GM10248 (cell line): ENCODE measurements at regions not wholly inside any gene's neighbourhood (a gene's known extent, or its start where the extent isn't known, plus 50 kb on each side); places are given as distances from the start of the nearest gene placed in this dataset.

Experiments used
- CTCF ChIA-PET: fragments of 300-600 bp; sonication (Branson Sonifier 250); formaldehyde crosslinking; extraction: SDS; loops from one replicate; lab custom pipeline; 2021; ENCODE audit warnings: antibody characterized with exemption; lab: Yijun Ruan, JAX
- POLR2A ChIA-PET: fragments of 350-650 bp; sonication (Branson Sonifier 250); formaldehyde crosslinking; extraction: SDS; loops from one replicate; lab custom pipeline; 2020; ENCODE audit warnings: antibody characterized with exemption; lab: Yijun Ruan, JAX
- DNase-seq: peaks from one replicate; pipeline ENCODE4 v3.0.0; 2012; ENCODE audit errors: extremely low spot score
- TF ChIP-seq, protein P1 (sequence below): IDR thresholded peaks from 2 replicates; pipeline ENCODE4 v1.5.1; 2012; ENCODE audit warnings: mild to moderate bottlenecking, low read depth; ENCODE audit errors: extremely low read depth, missing control alignments, control extremely low read depth

DNA sequence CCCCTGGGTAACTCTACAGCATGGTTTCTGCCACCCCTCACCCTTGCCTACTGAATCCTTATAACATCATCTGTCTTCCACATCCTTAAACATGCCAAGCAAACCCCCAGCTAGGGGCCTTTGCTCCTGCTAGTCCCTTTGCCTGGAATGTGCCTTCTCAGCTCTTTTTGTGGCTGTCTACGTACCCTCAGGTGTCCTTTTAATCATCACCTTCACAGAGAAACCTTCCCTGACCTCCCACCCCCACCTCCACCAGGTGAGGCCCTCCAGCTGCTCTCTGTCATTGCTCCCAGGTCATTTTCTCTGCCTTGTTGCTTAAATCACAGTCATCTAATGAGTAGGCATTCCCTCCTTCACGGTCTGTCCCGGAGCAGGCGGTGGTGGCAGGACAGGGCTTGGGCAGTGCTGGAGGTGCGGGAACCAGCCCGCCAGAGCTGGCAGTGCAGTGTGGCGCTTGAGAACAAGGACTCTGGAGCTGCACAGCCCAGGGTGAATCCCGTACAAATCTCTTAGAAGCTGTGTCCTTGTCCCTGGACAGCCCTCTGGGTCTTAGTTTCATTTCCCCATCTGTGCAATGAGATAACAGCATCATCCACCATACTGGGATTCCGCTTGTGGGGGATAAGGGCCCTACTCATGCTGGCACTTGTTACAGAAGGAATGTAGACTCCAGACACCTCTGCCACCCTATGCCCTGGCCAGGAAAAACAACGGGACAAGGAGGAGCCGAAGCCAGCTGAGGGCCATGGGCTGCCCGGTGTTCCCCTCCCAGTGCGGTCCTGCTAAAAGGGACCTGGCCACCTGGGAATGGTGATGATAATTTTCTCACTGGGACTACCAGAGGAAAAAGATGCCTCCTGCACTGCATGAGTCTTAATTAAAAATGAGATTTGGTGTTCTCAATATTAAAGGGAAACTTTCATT lies 52.1 kb upstream of the IQSEC1 start:
- POLR2A ChIA-PET, result no interaction called here
- TF ChIP-seq, protein P1, sequence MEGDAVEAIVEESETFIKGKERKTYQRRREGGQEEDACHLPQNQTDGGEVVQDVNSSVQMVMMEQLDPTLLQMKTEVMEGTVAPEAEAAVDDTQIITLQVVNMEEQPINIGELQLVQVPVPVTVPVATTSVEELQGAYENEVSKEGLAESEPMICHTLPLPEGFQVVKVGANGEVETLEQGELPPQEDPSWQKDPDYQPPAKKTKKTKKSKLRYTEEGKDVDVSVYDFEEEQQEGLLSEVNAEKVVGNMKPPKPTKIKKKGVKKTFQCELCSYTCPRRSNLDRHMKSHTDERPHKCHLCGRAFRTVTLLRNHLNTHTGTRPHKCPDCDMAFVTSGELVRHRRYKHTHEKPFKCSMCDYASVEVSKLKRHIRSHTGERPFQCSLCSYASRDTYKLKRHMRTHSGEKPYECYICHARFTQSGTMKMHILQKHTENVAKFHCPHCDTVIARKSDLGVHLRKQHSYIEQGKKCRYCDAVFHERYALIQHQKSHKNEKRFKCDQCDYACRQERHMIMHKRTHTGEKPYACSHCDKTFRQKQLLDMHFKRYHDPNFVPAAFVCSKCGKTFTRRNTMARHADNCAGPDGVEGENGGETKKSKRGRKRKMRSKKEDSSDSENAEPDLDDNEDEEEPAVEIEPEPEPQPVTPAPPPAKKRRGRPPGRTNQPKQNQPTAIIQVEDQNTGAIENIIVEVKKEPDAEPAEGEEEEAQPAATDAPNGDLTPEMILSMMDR, result no peak
- CTCF ChIA-PET, result interaction anchor here (1.5 kb wide), 1 partner anchor 482 kb away, joined by 4 read pairs; no protein-coding TSS in a partner anchor
- no peak for DNase-seq

GRCh38 chr3:13124631-13125030 lies 51.4 kb upstream of the IQSEC1 start:
- no peak for DNase-seq
- ChIA-PET POLR2A (no interaction called here), CTCF (interaction anchor here (0.7 to 1.5 kb wide), 2 partner anchors 33 to 483 kb away, joined by 3 to 4 read pairs; no protein-coding TSS in a partner anchor)
- TF ChIP-seq, protein P1, result no peak

DNA sequence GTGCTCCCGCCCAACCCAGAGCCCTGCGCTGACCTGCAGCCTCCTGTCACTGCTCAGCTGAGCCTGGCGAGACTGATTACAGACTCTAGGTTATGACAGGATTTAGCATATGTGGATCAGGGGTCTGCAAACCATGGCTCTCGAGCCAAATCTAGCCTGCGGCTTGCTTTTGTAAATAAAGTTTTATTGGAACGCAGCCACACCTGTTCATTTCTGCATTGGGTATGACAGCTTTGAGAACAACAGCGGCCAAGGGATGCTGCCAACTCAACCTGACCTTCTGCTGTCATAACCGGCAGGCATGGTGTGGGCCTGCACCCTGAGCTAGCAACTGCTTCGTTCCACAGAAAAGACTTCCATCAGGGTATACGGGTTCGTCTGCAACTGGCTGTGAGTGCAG lies 50.5 kb upstream of the IQSEC1 start:
- TF ChIP-seq, protein P1, result no peak
- DNase-seq, result no peak
- POLR2A ChIA-PET, result no interaction called here
- CTCF ChIA-PET, result interaction anchor here (1.5 kb wide), 1 partner anchor 484 kb away, joined by 4 read pairs; no protein-coding TSS in a partner anchor

DNA sequence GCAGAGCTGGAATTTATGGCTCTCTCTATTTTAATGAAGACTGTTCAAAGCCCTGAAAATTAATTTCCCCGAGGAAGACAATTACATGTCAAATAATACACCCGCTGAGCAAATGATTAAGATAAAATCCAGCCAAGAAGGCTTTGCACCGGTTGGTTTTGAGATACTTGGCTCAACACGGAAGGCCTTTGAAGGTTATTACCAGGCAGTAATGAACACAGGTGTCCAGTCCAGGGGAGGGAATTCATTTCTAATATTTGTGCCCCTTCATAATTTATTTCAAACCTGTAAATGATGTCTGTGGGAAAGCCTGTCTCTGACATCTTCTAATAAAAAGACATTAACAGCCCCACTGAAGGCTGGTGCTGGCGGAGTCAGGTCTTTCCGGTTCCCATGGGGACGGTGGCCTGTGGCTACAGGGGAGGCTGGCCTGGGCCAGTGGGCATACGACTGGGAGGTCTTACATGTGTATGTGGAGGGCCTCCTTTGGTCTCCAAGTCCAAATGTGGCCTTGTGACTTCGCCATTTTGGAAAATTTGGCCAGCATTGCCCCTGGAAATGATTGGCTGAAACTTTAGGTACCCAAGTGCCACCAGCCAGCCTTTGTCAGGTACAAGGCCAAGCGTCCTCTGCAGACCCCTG lies 49.9 kb upstream of the IQSEC1 start:
- ChIA-PET CTCF (no interaction called here), POLR2A (no interaction called here)
- no peak for DNase-seq
- TF ChIP-seq, protein P1, result no peak
